AG04450 (cell line): ENCODE measurements at regions not wholly inside any gene's neighbourhood (a gene's known extent, or its start where the extent isn't known, plus 50 kb on each side); places are given as distances from the start of the nearest gene placed in this dataset.

Source experiments
- CTCF ChIA-PET: fragments of 300-600, 350-600 bp; formaldehyde crosslinking; extraction: SDS; loops from one replicate; lab custom pipeline; 2022; ENCODE audit warnings: antibody characterized with exemption, inconsistent platforms; lab: Charles Lee
- POLR2A ChIA-PET: fragments of 350-600 bp; formaldehyde crosslinking; extraction: SDS; loops from one replicate; lab custom pipeline; 2021; ENCODE audit warnings: antibody characterized with exemption, inconsistent platforms; lab: Yijun Ruan, JAX
- DNase-seq: peaks from one replicate; pipeline ENCODE4 v3.0.0-alpha.2; 2011; ENCODE audit warnings: low read depth, low spot score
- H3K27ac ChIP-seq: one replicate; pipeline ENCODE4 v1.5.1; 2012; ENCODE audit warnings: low read depth, low read length, control low read depth
- H3K27me3 ChIP-seq: one replicate; pipeline ENCODE4 v1.6.0; 2012; ENCODE audit warnings: low read length; ENCODE audit not compliant: control insufficient read depth, insufficient read depth
- H3K4me3 ChIP-seq: 2 replicates; pipeline ENCODE4 v1.5.1; 2011; ENCODE audit warnings: mild to moderate bottlenecking, low read depth, low read length, control low read depth
- H3K9me3 ChIP-seq: 2 replicates; pipeline ENCODE4 v1.5.1; 2012; ENCODE audit warnings: low read length; ENCODE audit not compliant: control insufficient read depth, insufficient read depth
- TF ChIP-seq, protein P1 (sequence below): IDR thresholded peaks from 2 replicates; pipeline ENCODE4 v1.5.1; 2011; ENCODE audit warnings: low read depth, low read length, control low read depth, inconsistent platforms

DNA sequence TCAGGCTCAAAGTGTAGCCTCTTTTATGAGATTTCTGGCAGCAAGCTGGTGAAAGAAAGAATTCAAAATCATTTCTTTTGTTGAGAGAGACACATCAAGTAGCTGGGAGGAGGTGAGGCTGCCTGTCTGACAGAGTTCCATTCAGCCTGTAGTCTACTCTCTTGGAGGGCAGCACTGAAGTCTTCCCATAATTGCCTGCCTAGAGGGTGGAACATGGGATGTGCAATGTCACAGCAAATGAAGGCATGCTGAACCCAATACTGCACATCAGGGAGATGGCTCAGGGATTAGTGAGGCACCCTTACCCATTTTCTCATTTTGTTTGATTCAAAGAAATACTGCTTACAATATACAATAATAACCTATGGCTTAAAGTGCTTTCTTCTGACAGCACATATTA lies 475.7 kb downstream of the TMEM232 start:
- Histone ChIP-seq H3K9me3 (no peaks in the 10 kb centered on the region), H3K27ac (no peak overlapping the region), H3K4me3 (no peak overlapping the region), H3K27me3 (no peaks in the 10 kb centered on the region)
- POLR2A ChIA-PET = no interaction called here
- no peak for DNase-seq
- TF ChIP-seq, protein P1, sequence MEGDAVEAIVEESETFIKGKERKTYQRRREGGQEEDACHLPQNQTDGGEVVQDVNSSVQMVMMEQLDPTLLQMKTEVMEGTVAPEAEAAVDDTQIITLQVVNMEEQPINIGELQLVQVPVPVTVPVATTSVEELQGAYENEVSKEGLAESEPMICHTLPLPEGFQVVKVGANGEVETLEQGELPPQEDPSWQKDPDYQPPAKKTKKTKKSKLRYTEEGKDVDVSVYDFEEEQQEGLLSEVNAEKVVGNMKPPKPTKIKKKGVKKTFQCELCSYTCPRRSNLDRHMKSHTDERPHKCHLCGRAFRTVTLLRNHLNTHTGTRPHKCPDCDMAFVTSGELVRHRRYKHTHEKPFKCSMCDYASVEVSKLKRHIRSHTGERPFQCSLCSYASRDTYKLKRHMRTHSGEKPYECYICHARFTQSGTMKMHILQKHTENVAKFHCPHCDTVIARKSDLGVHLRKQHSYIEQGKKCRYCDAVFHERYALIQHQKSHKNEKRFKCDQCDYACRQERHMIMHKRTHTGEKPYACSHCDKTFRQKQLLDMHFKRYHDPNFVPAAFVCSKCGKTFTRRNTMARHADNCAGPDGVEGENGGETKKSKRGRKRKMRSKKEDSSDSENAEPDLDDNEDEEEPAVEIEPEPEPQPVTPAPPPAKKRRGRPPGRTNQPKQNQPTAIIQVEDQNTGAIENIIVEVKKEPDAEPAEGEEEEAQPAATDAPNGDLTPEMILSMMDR = no peak
- CTCF ChIA-PET = no interaction called here

DNA sequence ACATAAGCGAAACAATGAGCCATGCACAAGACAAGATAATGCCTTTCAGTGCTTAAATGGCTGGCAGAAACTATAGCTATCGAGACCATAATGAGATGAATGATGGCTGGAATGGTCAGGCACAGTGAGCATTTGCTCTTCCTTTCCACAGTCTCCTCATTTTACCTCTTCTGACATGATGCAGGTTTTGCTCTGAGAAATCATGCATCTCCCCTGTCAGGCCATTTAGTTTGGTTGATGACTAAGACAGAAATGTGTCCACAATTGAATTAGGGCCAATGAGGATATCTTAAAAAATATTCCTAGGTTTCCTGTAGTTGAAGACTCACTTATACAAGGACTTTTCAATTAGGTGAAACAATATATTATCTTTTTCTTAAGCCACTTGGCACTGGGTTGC lies 475.1 kb downstream of the TMEM232 start:
- TF ChIP-seq, protein P1 = no peak
- no peaks in the 10 kb centered on the region for H3K9me3 ChIP-seq
- ChIA-PET POLR2A (no interaction called here), CTCF (no interaction called here)
- no peak overlapping the region for H3K27ac ChIP-seq
- H3K4me3 ChIP-seq = no peak overlapping the region
- DNase-seq = no peak
- no peaks in the 10 kb centered on the region for H3K27me3 ChIP-seq

DNA sequence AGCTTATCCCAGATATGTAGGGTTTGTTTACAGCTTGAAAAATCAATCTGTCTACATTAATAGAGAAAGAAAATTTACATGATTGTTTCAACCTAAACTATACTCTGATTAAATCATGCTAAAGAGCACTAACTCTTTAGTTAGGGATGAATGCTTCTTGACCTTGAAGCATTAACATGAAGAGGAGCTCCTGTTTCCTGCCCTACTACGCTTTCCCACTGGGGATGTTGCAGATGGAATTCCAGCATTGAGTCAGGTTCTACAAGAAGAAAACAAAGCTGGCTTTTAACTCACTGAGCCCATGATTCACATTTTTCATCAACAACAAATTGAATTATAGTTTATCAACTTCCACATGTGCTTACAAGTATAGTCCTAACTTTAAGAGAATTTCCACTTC lies 471.3 kb downstream of the TMEM232 start:
- ChIA-PET POLR2A (no interaction called here), CTCF (no interaction called here)
- TF ChIP-seq, protein P1 = no peak
- Histone ChIP-seq H3K27ac (no peak overlapping the region), H3K27me3 (no peaks in the 10 kb centered on the region), H3K9me3 (peaks cover 3% of the 10 kb centered on the region; the same call in 1 of the 2 replicates), H3K4me3 (no peak overlapping the region)
- DNase-seq = no peak

DNA sequence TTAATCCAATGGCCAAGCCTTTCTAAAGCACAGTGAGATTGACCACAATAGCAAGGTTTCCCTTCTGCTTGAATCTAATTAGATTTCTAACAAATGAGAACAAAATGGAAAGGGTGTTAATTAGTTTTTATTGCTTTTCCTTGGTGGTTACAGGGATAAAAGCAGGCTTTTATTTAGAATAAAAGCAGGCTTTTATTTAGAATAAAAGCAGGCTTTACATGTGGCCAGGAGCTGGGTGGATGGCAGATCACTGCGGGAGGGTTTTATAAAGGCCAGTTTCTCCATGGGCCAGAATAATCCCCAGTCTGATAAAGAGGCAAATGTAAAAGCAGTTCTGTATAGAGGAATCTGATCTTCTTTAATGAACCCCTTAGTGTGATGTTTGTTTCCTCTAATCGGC lies 470.2 kb downstream of the TMEM232 start:
- no peak overlapping the region for H3K4me3 ChIP-seq
- H3K9me3 ChIP-seq = peaks cover 3% of the 10 kb centered on the region; the same call in 1 of the 2 replicates
- TF ChIP-seq, protein P1 = no peak
- no peaks in the 10 kb centered on the region for H3K27me3 ChIP-seq
- ChIA-PET CTCF (no interaction called here), POLR2A (no interaction called here)
- DNase-seq = no peak
- H3K27ac ChIP-seq = no peak overlapping the region

DNA sequence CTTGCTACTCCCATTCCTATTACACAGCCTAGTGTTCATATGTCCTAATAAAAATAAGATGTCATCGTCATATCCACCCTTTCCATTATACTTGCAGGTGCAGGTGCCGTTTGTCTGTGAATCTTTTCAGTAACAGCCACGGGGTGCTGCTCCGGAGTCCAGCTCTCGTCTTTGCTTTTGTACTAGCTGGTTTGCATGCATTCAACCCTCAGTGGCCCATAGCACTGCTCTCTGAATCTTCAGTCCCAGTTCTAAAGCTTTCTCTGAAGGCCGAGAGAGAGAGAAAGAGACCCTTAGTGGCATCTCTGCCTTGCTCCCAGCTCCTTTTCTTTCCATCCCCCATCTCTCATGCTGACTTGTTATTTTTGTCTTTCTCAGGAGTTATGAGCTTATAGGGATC lies 468.5 kb downstream of the TMEM232 start:
- ChIA-PET POLR2A (no interaction called here), CTCF (no interaction called here)
- TF ChIP-seq, protein P1 = no peak
- Histone ChIP-seq H3K27ac (no peak overlapping the region), H3K27me3 (no peaks in the 10 kb centered on the region), H3K9me3 (peaks cover 3% of the 10 kb centered on the region; the same call in 1 of the 2 replicates), H3K4me3 (no peak overlapping the region)
- DNase-seq = no peak
